IMR-90 (cell line): ENCODE measurements at regions not wholly inside any gene's neighbourhood (a gene's known extent, or its start where the extent isn't known, plus 50 kb on each side); places are given as distances from the start of the nearest gene placed in this dataset.

Experiments
- ATAC-seq: fragments of 200-7000 bp; cut with Tn5 transposase; 2 replicates; pipeline ENCODE4 v1.9.1; 2020; ENCODE audit warnings: low read depth, mild to moderate bottlenecking, moderate library complexity
- BruUV-seq: library from RNA; stranded (reverse); fragments of 400-500 nt; replicated peaks from 2 replicates; lab custom pipeline; 2021; lab: Mats Ljungman, UMichigan
- CTCF ChIA-PET: fragments of 300-600 bp; formaldehyde crosslinking; extraction: SDS; loops from one replicate; lab custom pipeline; 2021; ENCODE audit warnings: antibody characterized with exemption; lab: Yijun Ruan, JAX
- POLR2A ChIA-PET: fragments of 300-600 bp; sonication (Branson Sonifier 250); formaldehyde crosslinking; loops from one replicate; lab custom pipeline; 2022; ENCODE audit warnings: antibody characterized with exemption; ENCODE audit not compliant: unreplicated experiment; lab: Charles Lee
- DNase-seq: peaks from one replicate; pipeline ENCODE4 v3.0.0; 2013
- H2AFZ ChIP-seq: replicated peaks from 2 replicates; pipeline ENCODE3; 2013; ENCODE audit warnings: low read length, mild to moderate bottlenecking; ENCODE audit not compliant: poor library complexity
- H2AK5ac ChIP-seq: 2 replicates; pipeline ENCODE4 v1.6.1; 2013; ENCODE audit warnings: low read depth, low read length, inconsistent platforms
- H2AK9ac ChIP-seq: replicated peaks from 2 replicates; pipeline ENCODE3; 2013; ENCODE audit warnings: mild to moderate bottlenecking, low read depth, low read length, moderate library complexity; ENCODE audit not compliant: poor library complexity
- H2BK120ac ChIP-seq: 2 replicates; pipeline ENCODE4 v1.6.1; 2013; ENCODE audit warnings: low read depth, low read length, inconsistent platforms
- H2BK15ac ChIP-seq: 3 replicates; pipeline ENCODE4 v1.6.1; 2013; ENCODE audit warnings: low read depth, low read length, inconsistent platforms
- H2BK20ac ChIP-seq: 2 replicates; pipeline ENCODE4 v1.6.1; 2013; ENCODE audit warnings: low read depth, mild to moderate bottlenecking, inconsistent platforms, low read length, moderate library complexity
- H2BK5ac ChIP-seq: 2 replicates; pipeline ENCODE4 v1.6.1; 2013; ENCODE audit warnings: mild to moderate bottlenecking, low read depth, low read length, inconsistent platforms; ENCODE audit not compliant: poor library complexity, severe bottlenecking
- H3K14ac ChIP-seq: replicated peaks from 2 replicates; pipeline ENCODE4 v1.6.1; 2013; ENCODE audit warnings: low read depth, low read length, inconsistent platforms
- H3K18ac ChIP-seq: 2 replicates; pipeline ENCODE4 v1.6.1; 2013; ENCODE audit warnings: low read depth, low read length, control low read depth
- H3K23ac ChIP-seq: 2 replicates; pipeline ENCODE4 v1.6.1; 2013; ENCODE audit warnings: low read depth, low read length, inconsistent platforms
- H3K27ac ChIP-seq: 2 replicates; pipeline ENCODE4 v1.5.1; 2013; ENCODE audit warnings: mild to moderate bottlenecking, control low read depth, low read length; ENCODE audit not compliant: insufficient read depth
- H3K27me3 ChIP-seq: 2 replicates; pipeline ENCODE4 v1.6.1; 2013; ENCODE audit warnings: low read length; ENCODE audit not compliant: control insufficient read depth, insufficient read depth
- H3K36me3 ChIP-seq: 2 replicates; pipeline ENCODE4 v1.6.1; 2013; ENCODE audit warnings: low read length, mixed read lengths; ENCODE audit not compliant: control insufficient read depth, insufficient read depth
- H3K4ac ChIP-seq: 2 replicates; pipeline ENCODE4 v1.6.1; 2013; ENCODE audit warnings: low read depth, low read length, inconsistent platforms
- H3K4me1 ChIP-seq: 2 replicates; pipeline ENCODE4 v1.6.1; 2013; ENCODE audit warnings: low read length, mixed read lengths; ENCODE audit not compliant: control insufficient read depth, insufficient read depth
- H3K4me2 ChIP-seq: 2 replicates; pipeline ENCODE4 v1.6.1; 2013; ENCODE audit warnings: low read depth, mild to moderate bottlenecking, control low read depth, low read length, moderate library complexity
- H3K4me3 ChIP-seq: 2 replicates; pipeline ENCODE4 v1.5.1; 2013; ENCODE audit warnings: low read depth, mild to moderate bottlenecking, control low read depth, low read length, moderate library complexity; ENCODE audit not compliant: insufficient read depth
- H3K56ac ChIP-seq: 2 replicates; pipeline ENCODE4 v1.6.1; 2013; ENCODE audit warnings: low read length, inconsistent platforms; ENCODE audit not compliant: insufficient read depth; ENCODE audit errors: extremely low read depth
- H3K79me1 ChIP-seq, 2 experiments: 2 replicates each; pipeline ENCODE4 v1.6.1; 2013; ENCODE audit warnings: low read length in 2 of 2, inconsistent platforms in 1 of 2, low read depth in 1 of 2
- H3K9ac ChIP-seq: 2 replicates; pipeline ENCODE4 v1.6.1; 2013; ENCODE audit warnings: low read depth, low read length, control low read depth
- H3K9me1 ChIP-seq: 2 replicates; pipeline ENCODE4 v1.6.1; 2013; ENCODE audit warnings: low read length, inconsistent platforms; ENCODE audit not compliant: insufficient read depth
- H3K9me3 ChIP-seq: 2 replicates; pipeline ENCODE4 v1.6.1; 2013; ENCODE audit warnings: low read length; ENCODE audit not compliant: control insufficient read depth, insufficient read depth
- H4K20me1 ChIP-seq: 2 replicates; pipeline ENCODE4 v1.6.1; 2013; ENCODE audit warnings: low read length, inconsistent platforms; ENCODE audit not compliant: insufficient read depth
- H4K5ac ChIP-seq: 2 replicates; pipeline ENCODE4 v1.6.1; 2013; ENCODE audit warnings: mild to moderate bottlenecking, low read depth, low read length, control low read depth
- H4K8ac ChIP-seq, 2 experiments: 2 replicates each; pipeline ENCODE4 v1.6.1; 2013; ENCODE audit warnings: low read depth in 2 of 2, low read length in 2 of 2, control low read depth in 1 of 2, inconsistent platforms in 1 of 2
- H4K91ac ChIP-seq: 2 replicates; pipeline ENCODE4 v1.6.1; 2013; ENCODE audit warnings: low read depth, low read length, inconsistent platforms; ENCODE audit not compliant: insufficient read depth
- BHLHE40 ChIP-seq: fragments of 150-350 bp; IDR thresholded peaks from 2 replicates; pipeline ENCODE4 v1.6.1; 2016; ENCODE audit warnings: mild to moderate bottlenecking, low read depth, low read length
- CEBPB ChIP-seq: IDR thresholded peaks from 2 replicates; pipeline ENCODE4 v1.6.1; 2012; ENCODE audit warnings: low read depth, low read length, improper control_type of control experiment
- CHD1 ChIP-seq: IDR thresholded peaks from 2 replicates; pipeline ENCODE4 v1.6.1; 2012; ENCODE audit warnings: low read depth, low read length, improper control_type of control experiment
- CTCF ChIP-seq: conservative IDR thresholded peaks from 2 replicates; pipeline ENCODE4 v1.5.1; 2012; ENCODE audit warnings: mild to moderate bottlenecking, low read depth, low read length, improper control_type of control experiment
- ELK1 ChIP-seq: fragments of 150-350 bp; IDR thresholded peaks from 2 replicates; pipeline ENCODE4 v1.6.1; 2016; ENCODE audit warnings: low read depth, mild to moderate bottlenecking, low read length, moderate library complexity, borderline replicate concordance
- FOS ChIP-seq: fragments of 150-350 bp; IDR thresholded peaks from 2 replicates; pipeline ENCODE4 v1.6.1; 2016; ENCODE audit warnings: low read depth, low read length
- MAFK ChIP-seq: IDR thresholded peaks from 2 replicates; pipeline ENCODE4 v1.6.1; 2012; ENCODE audit warnings: low read depth, low read length, improper control_type of control experiment
- MAZ ChIP-seq: IDR thresholded peaks from 2 replicates; pipeline ENCODE4 v1.6.1; 2012; ENCODE audit warnings: low read depth, mild to moderate bottlenecking, low read length, improper control_type of control experiment, moderate library complexity, borderline replicate concordance
- MXI1 ChIP-seq: IDR thresholded peaks from 2 replicates; pipeline ENCODE4 v1.6.1; 2012; ENCODE audit warnings: low read depth, mild to moderate bottlenecking, low read length, moderate library complexity, borderline replicate concordance
- NFE2L2 ChIP-seq: fragments of 150-350 bp; IDR thresholded peaks from 2 replicates; pipeline ENCODE4 v1.6.1; 2016; ENCODE audit warnings: low read depth, mild to moderate bottlenecking, low read length
- POLR2A ChIP-seq: IDR thresholded peaks from 2 replicates; pipeline ENCODE4 v1.6.1; 2012; ENCODE audit warnings: mild to moderate bottlenecking, low read depth, low read length
- RAD21 ChIP-seq: IDR thresholded peaks from 2 replicates; pipeline ENCODE4 v1.6.1; 2012; ENCODE audit warnings: low read length, improper control_type of control experiment
- RCOR1 ChIP-seq: IDR thresholded peaks from 2 replicates; pipeline ENCODE4 v1.6.1; 2012; ENCODE audit warnings: mild to moderate bottlenecking, low read length, improper control_type of control experiment; ENCODE audit not compliant: insufficient replicate concordance
- RFX5 ChIP-seq: IDR thresholded peaks from 2 replicates; pipeline ENCODE4 v1.8.0; 2012; ENCODE audit warnings: low read depth, mild to moderate bottlenecking, low read length, moderate library complexity
- SMC3 ChIP-seq: fragments of 150-350 bp; IDR thresholded peaks from 2 replicates; pipeline ENCODE4 v1.6.1; 2016; ENCODE audit warnings: low read depth, mild to moderate bottlenecking, antibody characterized with exemption, low read length, moderate library complexity
- USF2 ChIP-seq: fragments of 150-350 bp; IDR thresholded peaks from 2 replicates; pipeline ENCODE4 v1.6.1; 2017; ENCODE audit warnings: mild to moderate bottlenecking, antibody characterized with exemption, low read length, low read depth
- WGBS, 2 experiments: methylation state at CpG; one replicate each; pipeline versions ENCODE4 v1.1.5 to v1.1.7; 2013; ENCODE audit warnings: missing lambda C conversion rate in 2 of 2; ENCODE audit not compliant: insufficient read length in 1 of 2; ENCODE audit errors: extremely low coverage in 2 of 2; 5-methylcytosine and 5-hydroxymethylcytosine counted together
- dilution Hi-C: fragments of 300-500 bp; cut with HindIII; formaldehyde crosslinking; loops from one replicate; pipeline ENCODE4 v1.14.3; 2018; ENCODE audit warnings: low sequenced_read_pairs; ENCODE audit not compliant: unreplicated experiment
- in situ Hi-C: fragments of 300-500 bp; cut with MboI; formaldehyde crosslinking; loops from 3 replicates; pipeline ENCODE4 v1.14.3; 2019; ENCODE audit warnings: low sequenced_read_pairs, inconsistent platforms, mixed read lengths
- intact Hi-C: fragments of 100-400 bp; cut with micrococcal nuclease; formaldehyde crosslinking; loops from 2 replicates; pipeline ENCODE4 v1.10.0; 2022

- Histone ChIP-seq H3K18ac (no peak overlapping the region), H2AFZ (no peak overlapping the region), H3K9me1 (no peaks in the 10 kb centered on the region), H4K8ac (no peak overlapping the region), H3K27me3 (no peaks in the 10 kb centered on the region), H2AK5ac (no peak overlapping the region), H4K91ac (no peak overlapping the region), H3K4me1 (no peaks in the 10 kb centered on the region), H3K9me3 (no peaks in the 10 kb centered on the region), H2BK20ac (no peak overlapping the region), H2BK5ac (no peak overlapping the region), H4K20me1 (no peaks in the 10 kb centered on the region), H3K79me1 (no peaks in the 10 kb centered on the region), H2BK15ac (no peak overlapping the region), H3K56ac (no peak overlapping the region), H2BK120ac (no peak overlapping the region), H3K4me3 (no peak overlapping the region), H3K4me2 (no peak overlapping the region), H3K9ac (no peak overlapping the region), H3K36me3 (no peaks in the 10 kb centered on the region), H3K27ac (no peak overlapping the region), H4K5ac (no peak overlapping the region), H3K23ac (no peak overlapping the region), H2AK9ac (no peak overlapping the region), H3K4ac (no peak overlapping the region), H3K14ac (no peak overlapping the region)
- ChIA-PET POLR2A (no interaction called here), CTCF (interaction anchor here (1.6 kb wide), 1 partner anchor 8 kb away, joined by 4 read pairs; no protein-coding TSS in a partner anchor)
- TF ChIP-seq CTCF: no peak
- TF ChIP-seq RFX5: no peak
- no peak for TF ChIP-seq RAD21
- TF ChIP-seq MAFK: no peak
- no peak for TF ChIP-seq POLR2A
- TF ChIP-seq ELK1: no peak
- TF ChIP-seq USF2: no peak
- no peak for TF ChIP-seq SMC3
- TF ChIP-seq FOS: no peak
- TF ChIP-seq CEBPB: no peak
- TF ChIP-seq RCOR1: no peak
- no peak for TF ChIP-seq CHD1
- no peak for TF ChIP-seq MAZ
- TF ChIP-seq BHLHE40: no peak
- TF ChIP-seq MXI1: no peak
- TF ChIP-seq NFE2L2: no peak
- 90% methylated on average over 2 of the region's 5 CpGs; no CpG with 5 or more reads in 1 of the 2 experiments for WGBS, 2 experiments
- no TSS peak for BruUV-seq
- in situ Hi-C loops (no loop called here), intact Hi-C loops (no loop called here), dilution Hi-C loops (no loop called here)
- DNase-seq (no peak), ATAC-seq (no peak)
These were observed 330.3 kb downstream of the HTR1B start for GRCh38 chr6:77133031-77133430.
